GM23248 (cell line): ENCODE measurements at regions not wholly inside any gene's neighbourhood (a gene's known extent, or its start where the extent isn't known, plus 50 kb on each side); places are given as distances from the start of the nearest gene placed in this dataset.

ENCODE experiments used
- EZH2 ChIP-seq: fragments of 200-600 bp; sonication (generic); IDR thresholded peaks from 2 replicates; pipeline ENCODE4 v1.6.1; 2018; ENCODE audit warnings: antibody characterized with exemption, mild to moderate bottlenecking; ENCODE audit not compliant: insufficient read depth, poor library complexity, severe bottlenecking
- EZH2phosphoT487 ChIP-seq: fragments of 200-600 bp; sonication (generic); IDR thresholded peaks from 2 replicates; pipeline ENCODE4 v1.6.1; 2018; ENCODE audit warnings: antibody characterized with exemption, moderate library complexity, mild to moderate bottlenecking, low read depth; ENCODE audit not compliant: insufficient read depth

- TF ChIP-seq EZH2 (no peak), EZH2phosphoT487 (no peak)
Observed at GRCh38 chr6:104022126-104022525, 837.6 kb downstream of the HACE1 start.
